ENCODE measurements at regions not wholly inside any gene's neighbourhood (a gene's known extent, or its start where the extent isn't known, plus 50 kb on each side); places are given as distances from the start of the nearest gene placed in this dataset.
"Not testable (repeated sequence)": the region's sequence is repeated elsewhere in the genome, so short reads cannot be mapped to it uniquely, and the experiment has no call there.

DNA sequence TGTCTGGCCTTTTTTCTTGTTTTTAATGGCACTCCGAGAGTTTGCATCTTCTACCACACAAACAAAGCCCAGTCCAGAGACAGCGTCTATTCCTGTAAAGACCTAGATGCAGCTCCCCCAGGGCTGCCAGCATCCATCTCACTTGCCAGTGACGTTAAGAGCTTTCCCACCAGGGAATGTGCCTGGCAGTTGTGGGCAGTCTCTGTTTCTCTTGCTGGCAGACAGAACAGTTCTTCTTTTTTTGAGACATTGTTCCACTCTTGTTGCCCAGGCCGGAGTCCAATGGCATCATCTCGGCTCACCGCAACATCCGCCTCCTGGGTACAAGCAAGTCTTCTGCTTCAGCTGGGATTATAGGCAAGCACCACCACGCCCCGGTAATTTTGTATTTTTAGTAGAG is 93.1 kb upstream of the CCZ1B start:
- not testable (repeated sequence) for TF ChIP-seq EP300 (conservative IDR thresholded peaks at IDR 0.05; ENCODE audit: poor library complexity, severe bottlenecking); POLR2AphosphoS5 (IDR thresholded peaks at IDR 0.05); EZH2 (IDR thresholded peaks at IDR 0.05; ENCODE audit: borderline replicate concordance, insufficient read depth, low read length, poor library complexity, severe bottlenecking); TAF1 (IDR thresholded peaks at IDR 0.05; ENCODE audit: low read depth); SMC3 (conservative IDR thresholded peaks at IDR 0.05; ENCODE audit: poor library complexity); RAD21 (conservative IDR thresholded peaks at IDR 0.05); MXI1 (conservative IDR thresholded peaks at IDR 0.05; ENCODE audit: poor library complexity, severe bottlenecking)
- TF ChIP-seq, protein P1, sequence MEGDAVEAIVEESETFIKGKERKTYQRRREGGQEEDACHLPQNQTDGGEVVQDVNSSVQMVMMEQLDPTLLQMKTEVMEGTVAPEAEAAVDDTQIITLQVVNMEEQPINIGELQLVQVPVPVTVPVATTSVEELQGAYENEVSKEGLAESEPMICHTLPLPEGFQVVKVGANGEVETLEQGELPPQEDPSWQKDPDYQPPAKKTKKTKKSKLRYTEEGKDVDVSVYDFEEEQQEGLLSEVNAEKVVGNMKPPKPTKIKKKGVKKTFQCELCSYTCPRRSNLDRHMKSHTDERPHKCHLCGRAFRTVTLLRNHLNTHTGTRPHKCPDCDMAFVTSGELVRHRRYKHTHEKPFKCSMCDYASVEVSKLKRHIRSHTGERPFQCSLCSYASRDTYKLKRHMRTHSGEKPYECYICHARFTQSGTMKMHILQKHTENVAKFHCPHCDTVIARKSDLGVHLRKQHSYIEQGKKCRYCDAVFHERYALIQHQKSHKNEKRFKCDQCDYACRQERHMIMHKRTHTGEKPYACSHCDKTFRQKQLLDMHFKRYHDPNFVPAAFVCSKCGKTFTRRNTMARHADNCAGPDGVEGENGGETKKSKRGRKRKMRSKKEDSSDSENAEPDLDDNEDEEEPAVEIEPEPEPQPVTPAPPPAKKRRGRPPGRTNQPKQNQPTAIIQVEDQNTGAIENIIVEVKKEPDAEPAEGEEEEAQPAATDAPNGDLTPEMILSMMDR (IDR thresholded peaks at IDR 0.05; ENCODE audit: poor library complexity, severe bottlenecking): not testable (repeated sequence)
- TF ChIP-seq, protein P2, sequence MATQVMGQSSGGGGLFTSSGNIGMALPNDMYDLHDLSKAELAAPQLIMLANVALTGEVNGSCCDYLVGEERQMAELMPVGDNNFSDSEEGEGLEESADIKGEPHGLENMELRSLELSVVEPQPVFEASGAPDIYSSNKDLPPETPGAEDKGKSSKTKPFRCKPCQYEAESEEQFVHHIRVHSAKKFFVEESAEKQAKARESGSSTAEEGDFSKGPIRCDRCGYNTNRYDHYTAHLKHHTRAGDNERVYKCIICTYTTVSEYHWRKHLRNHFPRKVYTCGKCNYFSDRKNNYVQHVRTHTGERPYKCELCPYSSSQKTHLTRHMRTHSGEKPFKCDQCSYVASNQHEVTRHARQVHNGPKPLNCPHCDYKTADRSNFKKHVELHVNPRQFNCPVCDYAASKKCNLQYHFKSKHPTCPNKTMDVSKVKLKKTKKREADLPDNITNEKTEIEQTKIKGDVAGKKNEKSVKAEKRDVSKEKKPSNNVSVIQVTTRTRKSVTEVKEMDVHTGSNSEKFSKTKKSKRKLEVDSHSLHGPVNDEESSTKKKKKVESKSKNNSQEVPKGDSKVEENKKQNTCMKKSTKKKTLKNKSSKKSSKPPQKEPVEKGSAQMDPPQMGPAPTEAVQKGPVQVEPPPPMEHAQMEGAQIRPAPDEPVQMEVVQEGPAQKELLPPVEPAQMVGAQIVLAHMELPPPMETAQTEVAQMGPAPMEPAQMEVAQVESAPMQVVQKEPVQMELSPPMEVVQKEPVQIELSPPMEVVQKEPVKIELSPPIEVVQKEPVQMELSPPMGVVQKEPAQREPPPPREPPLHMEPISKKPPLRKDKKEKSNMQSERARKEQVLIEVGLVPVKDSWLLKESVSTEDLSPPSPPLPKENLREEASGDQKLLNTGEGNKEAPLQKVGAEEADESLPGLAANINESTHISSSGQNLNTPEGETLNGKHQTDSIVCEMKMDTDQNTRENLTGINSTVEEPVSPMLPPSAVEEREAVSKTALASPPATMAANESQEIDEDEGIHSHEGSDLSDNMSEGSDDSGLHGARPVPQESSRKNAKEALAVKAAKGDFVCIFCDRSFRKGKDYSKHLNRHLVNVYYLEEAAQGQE (IDR thresholded peaks at IDR 0.05; ENCODE audit: borderline replicate concordance): not testable (repeated sequence)
